Duodenal mucosa (tissue), 2 donors: ENCODE measurements at regions not wholly inside any gene's neighbourhood (a gene's known extent, or its start where the extent isn't known, plus 50 kb on each side); places are given as distances from the start of the nearest gene placed in this dataset.
"Not testable (repeated sequence)": the region's sequence is repeated elsewhere in the genome, so short reads cannot be mapped to it uniquely, and the experiment has no call there.

Experiments
- H3K27ac ChIP-seq: one replicate; pipeline ENCODE4 v1.7.0; 2013; ENCODE audit warnings: low read depth, low read length
- H3K27me3 ChIP-seq, 2 donors: one replicate each; pipeline ENCODE4 v1.7.0; 2013; ENCODE audit warnings: low read length in 2 of 2, control low read depth in 1 of 2; ENCODE audit not compliant: insufficient read depth in 2 of 2, control insufficient read depth in 1 of 2
- H3K36me3 ChIP-seq, 2 donors: one replicate each; pipeline ENCODE4 v1.7.0; 2013; ENCODE audit warnings: low read length in 2 of 2, control low read depth in 1 of 2; ENCODE audit not compliant: insufficient read depth in 2 of 2, control insufficient read depth in 1 of 2
- H3K4me1 ChIP-seq, 2 donors: one replicate each; pipeline ENCODE4 v1.7.0; 2013; ENCODE audit warnings: low read length in 2 of 2, control low read depth in 1 of 2; ENCODE audit not compliant: insufficient read depth in 2 of 2, control insufficient read depth in 1 of 2
- H3K4me3 ChIP-seq, 2 donors: one replicate each; pipeline ENCODE4 v1.7.0; 2013; ENCODE audit warnings: low read length in 2 of 2, low read depth in 1 of 2
- H3K9ac ChIP-seq, 2 donors: one replicate each; pipeline ENCODE4 v1.7.0; 2013; ENCODE audit warnings: low read length in 2 of 2, low read depth in 1 of 2
- H3K9me3 ChIP-seq, 2 donors: one replicate each; pipeline ENCODE4 v1.7.0; 2013; ENCODE audit warnings: low read length in 2 of 2, control low read depth in 1 of 2; ENCODE audit not compliant: control insufficient read depth in 1 of 2

GRCh38 chr18:70525322-70525721 lies 236.5 kb downstream of the SOCS6 start:
- not testable (repeated sequence) for H3K9me3 ChIP-seq, H3K4me3 ChIP-seq, H3K4me1 ChIP-seq, H3K36me3 ChIP-seq, H3K9ac ChIP-seq, H3K27ac ChIP-seq, H3K27me3 ChIP-seq

DNA sequence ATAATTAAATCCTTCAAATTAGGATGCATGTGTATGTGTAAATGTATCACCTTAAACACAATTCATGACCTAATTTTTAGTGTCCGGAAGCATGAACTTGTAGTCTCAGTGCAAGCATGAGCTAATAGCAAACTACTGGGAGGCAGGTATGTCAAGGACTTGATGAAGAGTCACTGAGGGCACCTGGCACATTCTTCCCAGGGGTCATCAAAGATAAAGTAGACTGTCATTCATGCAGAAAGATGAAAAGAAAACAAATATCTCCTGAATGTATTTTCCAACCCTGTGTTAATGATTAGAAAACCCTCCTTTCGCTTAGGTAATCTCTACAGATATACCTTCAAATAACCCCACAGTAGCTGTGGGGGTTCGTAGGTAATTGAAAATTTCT lies 234.9 kb downstream of the SOCS6 start:
- Histone ChIP-seq H3K27me3 (no peaks in the 10 kb centered on the region), H3K27ac (no peak overlapping the region)

DNA sequence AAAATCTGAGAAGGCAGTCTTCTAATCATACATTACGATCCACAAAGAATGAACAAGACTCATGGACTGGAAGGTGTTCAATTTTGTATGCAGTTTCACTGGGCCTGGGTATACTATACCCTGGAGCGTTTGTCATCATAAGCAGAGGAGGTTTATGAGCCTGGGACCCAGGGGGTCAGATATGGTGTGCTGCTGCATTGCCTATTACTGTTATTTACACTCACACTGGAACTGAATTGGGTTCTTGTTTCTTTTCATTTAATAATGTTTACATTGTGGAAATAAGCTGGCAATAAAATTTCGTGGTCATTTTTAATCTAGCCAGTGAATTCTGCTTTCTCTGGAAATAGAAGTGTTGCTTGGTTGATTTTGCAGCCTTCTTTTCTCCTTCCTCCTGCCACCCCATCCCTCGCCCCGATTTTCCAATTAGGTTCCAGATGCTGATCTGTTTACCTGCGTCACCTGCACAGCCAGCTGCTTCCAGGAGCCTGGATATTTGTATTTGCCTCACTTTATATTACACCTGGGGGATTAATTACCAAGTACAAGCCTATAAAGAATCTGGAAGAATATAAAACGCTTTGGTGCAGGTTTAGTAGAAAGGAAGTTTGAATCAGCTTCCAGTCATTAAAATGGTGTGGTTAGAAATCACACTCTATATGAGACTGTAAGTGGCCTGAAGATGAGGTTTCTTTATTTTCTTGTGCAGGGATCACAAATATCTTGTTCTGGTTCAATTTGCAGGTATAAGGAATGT lies 234.4 kb downstream of the SOCS6 start:
- Histone ChIP-seq H3K27ac (no peak overlapping the region), H3K9me3 (no peaks in the 10 kb centered on the region), H3K36me3 (no peaks in the 10 kb centered on the region)

More for the DNA sequence above, 234.9 kb downstream of the SOCS6 start:
- H3K36me3 ChIP-seq = no peaks in the 10 kb centered on the region
- H3K9me3 ChIP-seq = no peaks in the 10 kb centered on the region
- H3K9ac ChIP-seq = no peak overlapping the region
- H3K4me3 ChIP-seq = no peak overlapping the region
- H3K4me1 ChIP-seq = no peaks in the 10 kb centered on the region

GRCh38 chr18:70522183-70522680 lies 233.4 kb downstream of the SOCS6 start:
- Histone ChIP-seq H3K4me3 (no peak overlapping the region), H3K36me3 (no peaks in the 10 kb centered on the region), H3K9me3 (no peaks in the 10 kb centered on the region), H3K9ac (no peak overlapping the region), H3K4me1 (no peaks in the 10 kb centered on the region), H3K27ac (no peak overlapping the region), H3K27me3 (no peaks in the 10 kb centered on the region)

More for the DNA sequence above, 234.4 kb downstream of the SOCS6 start:
- no peaks in the 10 kb centered on the region for H3K4me1 ChIP-seq
- H3K9ac ChIP-seq = no peak overlapping the region
- no peaks in the 10 kb centered on the region for H3K27me3 ChIP-seq
- H3K4me3 ChIP-seq = no peak overlapping the region

GRCh38 chr18:70520867-70521266 lies 232.0 kb downstream of the SOCS6 start:
- Histone ChIP-seq H3K27me3 (no peaks in the 10 kb centered on the region), H3K27ac (no peak overlapping the region), H3K4me1 (no peaks in the 10 kb centered on the region), H3K9me3 (no peaks in the 10 kb centered on the region), H3K9ac (no peak overlapping the region), H3K4me3 (no peak overlapping the region), H3K36me3 (no peaks in the 10 kb centered on the region)

DNA sequence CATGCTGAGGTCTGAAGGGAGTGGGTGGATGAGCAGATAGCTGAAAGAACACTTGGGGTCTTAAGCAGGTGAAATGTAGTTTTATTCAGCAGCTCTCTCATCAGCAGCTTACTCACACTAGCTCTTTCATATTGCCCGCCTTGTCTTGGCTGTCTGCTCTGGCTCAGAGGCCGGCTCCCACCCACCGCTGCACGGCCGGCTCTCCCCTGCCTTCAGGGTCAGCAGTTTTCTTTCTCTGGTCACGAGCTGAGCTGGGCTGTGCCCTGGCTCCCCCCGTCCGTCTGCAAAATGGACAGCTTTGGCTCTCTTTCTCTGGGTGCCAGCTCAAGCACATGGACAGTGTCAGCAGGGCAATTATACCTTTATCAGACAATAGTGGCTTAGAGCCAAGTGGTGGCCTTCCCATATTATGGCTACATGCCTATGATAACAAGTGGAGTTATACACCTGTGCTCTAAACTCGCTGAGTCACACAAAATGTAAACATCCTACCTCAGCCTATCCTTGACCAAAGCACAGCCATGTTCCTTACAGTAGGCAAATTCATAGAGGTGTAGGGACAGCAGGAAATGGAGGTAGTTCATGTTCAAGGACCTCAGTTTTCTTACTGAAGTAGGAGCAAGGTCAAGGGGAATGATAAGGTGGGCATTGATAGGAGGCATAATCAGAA lies 224.8 kb downstream of the SOCS6 start:
- Histone ChIP-seq H3K36me3 (no peaks in the 10 kb centered on the region), H3K9me3 (no peaks in the 10 kb centered on the region), H3K27ac (no peak overlapping the region), H3K4me3 (no peak overlapping the region), H3K4me1 (no peaks in the 10 kb centered on the region), H3K9ac (no peak overlapping the region), H3K27me3 (no peaks in the 10 kb centered on the region)

DNA sequence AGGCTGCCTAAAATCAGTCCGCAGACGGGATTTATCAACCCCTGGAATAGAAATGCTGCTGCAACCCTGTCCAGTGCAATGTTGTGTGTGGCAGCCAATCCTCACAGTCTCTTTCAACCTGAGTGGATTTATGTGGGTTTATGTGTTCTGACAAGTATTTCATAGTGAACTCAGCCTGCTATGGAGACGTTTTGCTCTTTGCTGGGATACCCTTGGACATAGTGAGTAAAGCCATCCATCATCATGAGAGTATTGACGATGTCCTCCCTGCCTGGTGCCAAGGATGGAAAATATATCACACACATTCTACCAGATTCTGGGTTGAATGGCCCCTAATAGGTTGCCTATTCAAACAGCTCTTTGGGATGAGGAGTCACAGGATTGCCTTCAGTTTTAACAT lies 219.1 kb downstream of the SOCS6 start:
- H3K4me3 ChIP-seq = no peak overlapping the region
- H3K9me3 ChIP-seq = no peaks in the 10 kb centered on the region
- H3K27ac ChIP-seq = no peak overlapping the region
- no peaks in the 10 kb centered on the region for H3K36me3 ChIP-seq
- no peaks in the 10 kb centered on the region for H3K27me3 ChIP-seq
- no peak overlapping the region for H3K9ac ChIP-seq
- H3K4me1 ChIP-seq = no peaks in the 10 kb centered on the region

- H3K9ac ChIP-seq = no peak overlapping the region
- H3K9me3 ChIP-seq = no peaks in the 10 kb centered on the region
- no peaks in the 10 kb centered on the region for H3K36me3 ChIP-seq
- H3K27ac ChIP-seq = no peak overlapping the region
- no peak overlapping the region for H3K4me3 ChIP-seq
- no peaks in the 10 kb centered on the region for H3K4me1 ChIP-seq
- no peaks in the 10 kb centered on the region for H3K27me3 ChIP-seq
Observed at GRCh38 chr18:70506511-70506910, 217.7 kb downstream of the SOCS6 start.

DNA sequence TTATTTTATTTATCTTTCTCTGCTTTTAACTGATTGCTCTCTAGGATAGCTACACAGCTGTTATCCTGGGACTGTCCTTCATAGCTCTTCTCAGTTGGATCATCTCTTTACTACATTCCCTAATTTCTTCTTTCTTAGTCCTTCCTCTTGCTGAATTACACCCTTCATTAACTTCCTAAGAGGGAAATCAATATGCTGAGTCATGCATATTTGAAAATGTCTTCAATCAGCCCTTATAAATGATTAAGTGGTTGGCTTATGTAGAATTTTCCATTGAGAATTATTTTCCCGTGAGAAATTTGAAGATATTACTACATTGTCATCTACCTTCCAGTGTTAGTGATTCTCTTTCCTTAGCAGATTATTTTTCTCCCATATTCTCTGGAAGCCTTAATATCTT lies 214.2 kb downstream of the SOCS6 start:
- H3K27me3 ChIP-seq = no peaks in the 10 kb centered on the region
- H3K9ac ChIP-seq = no peak overlapping the region
- no peak overlapping the region for H3K4me3 ChIP-seq
- H3K9me3 ChIP-seq = no peaks in the 10 kb centered on the region
- H3K4me1 ChIP-seq = no peaks in the 10 kb centered on the region
- no peaks in the 10 kb centered on the region for H3K36me3 ChIP-seq
- H3K27ac ChIP-seq = no peak overlapping the region

DNA sequence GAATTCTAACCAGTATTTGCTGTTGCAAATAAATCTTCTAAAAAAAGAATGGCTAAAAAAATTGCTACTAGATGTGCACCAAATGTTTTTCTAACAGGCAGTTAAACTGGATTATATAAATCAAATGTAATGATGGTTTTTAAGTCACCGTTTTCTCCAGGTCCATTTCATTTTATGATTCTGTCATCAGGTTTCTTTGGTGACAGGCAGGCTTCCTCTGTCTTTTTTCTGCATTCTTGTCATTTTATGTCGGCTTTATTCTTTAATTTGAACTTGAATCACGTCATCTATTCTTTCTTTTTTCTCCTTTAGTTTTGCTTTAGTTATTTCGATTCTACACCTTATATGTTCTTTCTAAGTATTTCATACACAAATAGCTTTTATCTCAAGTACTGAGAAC lies 212.5 kb downstream of the SOCS6 start:
- no peaks in the 10 kb centered on the region for H3K9me3 ChIP-seq
- no peaks in the 10 kb centered on the region for H3K27me3 ChIP-seq
- no peak overlapping the region for H3K9ac ChIP-seq
- no peaks in the 10 kb centered on the region for H3K36me3 ChIP-seq
- no peak overlapping the region for H3K27ac ChIP-seq
- no peaks in the 10 kb centered on the region for H3K4me1 ChIP-seq
- no peak overlapping the region for H3K4me3 ChIP-seq
